Neuronal stem cell (in vitro differentiated cells): ENCODE measurements at regions not wholly inside any gene's neighbourhood (a gene's known extent, or its start where the extent isn't known, plus 50 kb on each side); places are given as distances from the start of the nearest gene placed in this dataset.

Experiments
- DNase-seq: peaks from one replicate; pipeline ENCODE4 v3.0.0-alpha.2; 2013; ENCODE audit warnings: low spot score
- H2AFZ ChIP-seq: one replicate; pipeline ENCODE4 v1.6.1; 2013; ENCODE audit warnings: mild to moderate bottlenecking, low read length, inconsistent platforms
- H2AK5ac ChIP-seq: 2 replicates; pipeline ENCODE4 v1.6.1; 2013; ENCODE audit warnings: low read depth, mild to moderate bottlenecking, inconsistent platforms, low read length, moderate library complexity, mixed read lengths
- H2BK120ac ChIP-seq: 2 replicates; pipeline ENCODE4 v1.6.1; 2013; ENCODE audit warnings: low read depth, mild to moderate bottlenecking, inconsistent platforms, low read length, moderate library complexity, mixed read lengths
- H2BK12ac ChIP-seq: one replicate; pipeline ENCODE4 v1.6.1; 2013; ENCODE audit warnings: low read length, inconsistent platforms
- H2BK15ac ChIP-seq: 2 replicates; pipeline ENCODE4 v1.6.1; 2013; ENCODE audit warnings: mild to moderate bottlenecking, low read length, inconsistent platforms, mixed read lengths
- H2BK5ac ChIP-seq: one replicate; pipeline ENCODE4 v1.6.1; 2013; ENCODE audit warnings: inconsistent platforms, mild to moderate bottlenecking, low read length, moderate library complexity
- H3K14ac ChIP-seq: one replicate; pipeline ENCODE4 v1.6.1; 2013; ENCODE audit warnings: low read length, inconsistent platforms
- H3K18ac ChIP-seq: 2 replicates; pipeline ENCODE4 v1.6.1; 2013; ENCODE audit warnings: low read length, inconsistent platforms
- H3K23ac ChIP-seq: 2 replicates; pipeline ENCODE4 v1.6.1; 2013; ENCODE audit warnings: low read depth, mild to moderate bottlenecking, mixed read lengths, low read length, inconsistent platforms; ENCODE audit not compliant: poor library complexity
- H3K27ac ChIP-seq: replicated peaks from 3 replicates; pipeline ENCODE4 v1.5.1; 2013; ENCODE audit warnings: low read length, inconsistent platforms
- H3K27me3 ChIP-seq, 3 experiments: 2 replicates each; pipeline ENCODE4 v1.6.1; 2013; ENCODE audit warnings: low read length in 3 of 3, mild to moderate bottlenecking in 2 of 3, inconsistent platforms in 1 of 3, low read depth in 1 of 3, mixed read lengths in 1 of 3, moderate library complexity in 1 of 3; ENCODE audit not compliant: control insufficient read depth in 3 of 3, insufficient read depth in 3 of 3
- H3K36me3 ChIP-seq, 2 donors: replicated peaks in 1 of 2; 2 replicates each; pipeline ENCODE4 v1.6.1; 2013; ENCODE audit warnings: low read length in 2 of 2; ENCODE audit not compliant: control insufficient read depth in 2 of 2, insufficient read depth in 2 of 2
- H3K4ac ChIP-seq: 2 replicates; pipeline ENCODE4 v1.6.1; 2013; ENCODE audit warnings: inconsistent platforms, mild to moderate bottlenecking, low read length, moderate library complexity
- H3K4me1 ChIP-seq, 2 donors: 1 replicate in 1 of 2; 2 replicates in 1 of 2; pipeline ENCODE4 v1.6.1; 2013; ENCODE audit warnings: low read length in 2 of 2, low read depth in 1 of 2; ENCODE audit not compliant: control insufficient read depth in 2 of 2, insufficient read depth in 1 of 2
- H3K4me2 ChIP-seq: one replicate; pipeline ENCODE4 v1.6.1; 2013; ENCODE audit warnings: mild to moderate bottlenecking, low read length, inconsistent platforms; ENCODE audit not compliant: insufficient read depth, poor library complexity, severe bottlenecking
- H3K4me3 ChIP-seq, 2 donors: 2 replicates each; pipeline ENCODE4 v1.5.1; 2013; ENCODE audit warnings: low read length in 2 of 2, mild to moderate bottlenecking in 2 of 2, inconsistent platforms in 1 of 2, moderate library complexity in 1 of 2
- H3K79me1 ChIP-seq: one replicate; pipeline ENCODE4 v1.6.1; 2013; ENCODE audit warnings: low read depth, mild to moderate bottlenecking, inconsistent platforms, low read length, moderate library complexity
- H3K9ac ChIP-seq: one replicate; pipeline ENCODE4 v1.6.1; 2013; ENCODE audit warnings: mild to moderate bottlenecking, low read depth, low read length, inconsistent platforms; ENCODE audit not compliant: poor library complexity
- H3K9me3 ChIP-seq, 2 donors: replicated peaks in 1 of 2; 2 replicates each; pipeline versions ENCODE3 to v1.6.1; 2013; ENCODE audit warnings: low read length in 2 of 2, mild to moderate bottlenecking in 2 of 2, inconsistent platforms in 1 of 2, low read depth in 1 of 2, mixed read lengths in 1 of 2, moderate library complexity in 1 of 2; ENCODE audit not compliant: control insufficient read depth in 2 of 2, insufficient read depth in 1 of 2
- H4K8ac ChIP-seq: one replicate; pipeline ENCODE4 v1.6.1; 2013; ENCODE audit warnings: low read depth, mild to moderate bottlenecking, inconsistent platforms, low read length, moderate library complexity
- H4K91ac ChIP-seq: one replicate; pipeline ENCODE4 v1.6.1; 2013; ENCODE audit warnings: low read length, low read depth, mild to moderate bottlenecking, inconsistent platforms; ENCODE audit not compliant: poor library complexity
- WGBS, 2 donors: extraction: QIAGEN DNeasy Blood & Tissue Kit; methylation state at CpG; one replicate each; pipeline ENCODE4 v1.1.7; 2013; ENCODE audit warnings: missing lambda C conversion rate in 2 of 2, mixed read lengths in 1 of 2; ENCODE audit not compliant: insufficient read length in 2 of 2, insufficient replicate concordance in 1 of 2; ENCODE audit errors: extremely low coverage in 2 of 2; 5-methylcytosine and 5-hydroxymethylcytosine counted together

DNA sequence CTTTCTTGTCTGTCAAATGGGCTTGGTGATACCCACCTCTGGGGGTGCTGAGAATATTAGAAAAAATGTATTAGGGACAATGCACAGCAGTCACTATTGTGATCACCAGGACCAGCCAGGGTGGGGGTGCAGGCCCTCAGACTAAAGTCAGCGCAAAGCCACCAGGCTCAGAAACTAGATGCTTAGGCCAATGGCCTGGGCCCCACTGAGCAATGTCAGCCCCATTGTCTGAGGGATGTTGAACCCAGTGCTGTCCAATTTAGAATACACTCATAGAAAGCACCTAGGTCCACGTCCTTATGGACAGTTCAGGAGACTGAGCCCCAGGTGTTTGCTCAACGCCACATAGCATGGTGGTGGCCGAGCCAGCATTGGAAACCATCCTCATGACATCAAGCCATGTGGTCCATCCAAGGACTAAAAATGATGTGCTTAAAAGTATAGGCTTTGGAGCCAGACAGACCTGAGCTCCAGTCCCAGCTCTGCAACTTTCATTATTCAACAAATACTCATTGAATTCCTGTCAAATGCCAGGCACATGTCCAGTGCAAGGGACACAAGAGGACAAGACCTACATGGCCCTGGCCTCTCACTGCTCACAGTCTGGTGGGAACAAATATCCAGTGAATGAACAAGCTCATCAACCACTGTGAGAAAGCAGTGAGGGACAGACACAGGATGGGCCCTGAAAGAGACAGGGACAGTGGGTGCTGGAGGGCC, 273.8 kb downstream of the MATN1 start:
- Histone ChIP-seq H3K4me1 (peaks cover 0 to 2% of the 10 kb centered on the region in 2 donors), H4K8ac (no peak overlapping the region), H3K4me3 (no peak overlapping the region), H3K79me1 (peaks cover 2% of the 10 kb centered on the region), H3K27ac (no peak overlapping the region), H3K14ac (no peak overlapping the region), H3K18ac (peak overlapping the region; percentile 69), H4K91ac (no peak overlapping the region), H2BK12ac (no peak overlapping the region), H2AK5ac (peak overlapping the region; percentile 33), H2AFZ (no peak overlapping the region), H2BK120ac (no peak overlapping the region), H2BK5ac (no peak overlapping the region), H3K36me3 (no peaks in the 10 kb centered on the region), H3K9ac (no peak overlapping the region), H3K23ac (peak overlapping the region; percentile 70), H2BK15ac (no peak overlapping the region), H3K9me3 (peaks cover 0 to 3% of the 10 kb centered on the region in 2 donors), H3K27me3 (peaks cover 0 to 1% (median 0%) of the 10 kb centered on the region in 3 experiments), H3K4me2 (no peak overlapping the region), H3K4ac (no peak overlapping the region)
- no CpG with 5 or more reads among the region's 4 CpGs for WGBS, 2 donors
- no peak for DNase-seq

- H2AFZ ChIP-seq: no peak overlapping the region
- no peak overlapping the region for H3K4ac ChIP-seq
- H3K9ac ChIP-seq: no peak overlapping the region
- no peak overlapping the region for H3K4me3 ChIP-seq
- no peak overlapping the region for H2BK15ac ChIP-seq
- no peak overlapping the region for H2BK120ac ChIP-seq
- no peak overlapping the region for H2BK5ac ChIP-seq
- no CpG with 5 or more reads among the region's 5 CpGs for WGBS, 2 donors
- H3K4me1 ChIP-seq: peaks cover 0 to 2% of the 10 kb centered on the region in 2 donors
- H2AK5ac ChIP-seq: no peak overlapping the region
- no peak overlapping the region for H4K8ac ChIP-seq
- no peak overlapping the region for H3K14ac ChIP-seq
- H2BK12ac ChIP-seq: no peak overlapping the region
- H3K36me3 ChIP-seq: no peaks in the 10 kb centered on the region
- no peak overlapping the region for H3K27ac ChIP-seq
- no peak overlapping the region for H3K4me2 ChIP-seq
- H3K18ac ChIP-seq: no peak overlapping the region
- peaks cover 0 to 1% (median 0%) of the 10 kb centered on the region in 3 experiments for H3K27me3 ChIP-seq
- peaks cover 2% of the 10 kb centered on the region for H3K79me1 ChIP-seq
- H3K9me3 ChIP-seq: peaks cover 0 to 3% of the 10 kb centered on the region in 2 donors
- H4K91ac ChIP-seq: no peak overlapping the region
- H3K23ac ChIP-seq: no peak overlapping the region
- DNase-seq: no peak
These were observed 274.4 kb downstream of the MATN1 start for GRCh38 chr1:30449003-30449402.

DNA sequence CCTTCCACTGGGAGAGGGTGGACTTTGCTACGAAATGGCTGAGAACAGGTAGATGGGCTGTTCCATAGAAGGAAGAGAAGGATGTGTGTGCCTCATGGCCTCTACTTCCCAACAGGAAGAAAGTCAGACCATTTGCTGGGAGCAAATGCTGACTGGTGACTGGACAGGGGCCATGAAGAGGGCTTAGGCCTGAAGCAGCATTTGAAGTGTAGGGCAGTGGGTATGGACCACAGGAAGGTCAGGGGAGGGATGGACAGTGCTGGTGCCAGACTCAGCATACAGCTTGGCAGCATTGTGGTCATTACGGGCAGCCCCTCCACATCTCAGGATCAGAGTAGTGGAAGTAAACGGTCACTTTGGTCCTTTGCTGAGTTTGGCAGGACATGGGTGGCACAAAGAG, 275.7 kb downstream of the MATN1 start:
- peaks cover 0 to 3% of the 10 kb centered on the region in 2 donors for H3K9me3 ChIP-seq
- H3K4me2 ChIP-seq: no peak overlapping the region
- H2BK5ac ChIP-seq: no peak overlapping the region
- peaks cover 0 to 2% of the 10 kb centered on the region in 2 donors for H3K4me1 ChIP-seq
- H2BK12ac ChIP-seq: no peak overlapping the region
- no peak overlapping the region for H2AFZ ChIP-seq
- no peak overlapping the region for H2BK15ac ChIP-seq
- H4K91ac ChIP-seq: no peak overlapping the region
- WGBS, 2 donors: no CpG with 5 or more reads among the region's 3 CpGs
- no peak for DNase-seq
- no peak overlapping the region for H3K14ac ChIP-seq
- no peak overlapping the region for H3K18ac ChIP-seq
- H2AK5ac ChIP-seq: no peak overlapping the region
- H4K8ac ChIP-seq: no peak overlapping the region
- no peak overlapping the region for H3K9ac ChIP-seq
- H3K79me1 ChIP-seq: peaks cover 2% of the 10 kb centered on the region
- no peak overlapping the region for H2BK120ac ChIP-seq
- peaks cover 0 to 1% (median 0%) of the 10 kb centered on the region in 3 experiments for H3K27me3 ChIP-seq
- H3K4me3 ChIP-seq: peak overlapping the region in 1 of 2 donors; percentile 36
- no peak overlapping the region for H3K4ac ChIP-seq
- no peak overlapping the region for H3K27ac ChIP-seq
- no peaks in the 10 kb centered on the region for H3K36me3 ChIP-seq
- no peak overlapping the region for H3K23ac ChIP-seq

DNA sequence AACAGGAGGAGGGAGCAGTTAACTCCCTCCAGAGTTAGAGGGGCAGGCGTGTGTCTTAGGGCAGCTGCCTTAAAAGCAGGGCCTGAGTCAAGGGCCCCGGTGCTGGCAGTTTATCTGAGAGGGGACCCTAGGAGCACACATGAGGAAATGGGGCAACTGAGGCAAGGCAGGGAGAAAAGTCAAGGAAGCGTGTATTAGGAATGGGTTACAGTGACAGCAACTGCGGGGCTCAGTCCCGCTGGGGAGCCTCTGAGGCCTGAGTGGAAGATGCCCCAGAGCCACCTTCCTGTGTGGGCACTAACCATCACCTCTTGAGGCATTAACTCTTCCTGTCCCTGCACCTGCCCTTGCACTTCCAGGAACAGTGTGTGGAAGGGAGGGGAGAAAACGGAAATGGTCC, 276.3 kb downstream of the MATN1 start:
- peak overlapping the region; percentile 88 for H2BK12ac ChIP-seq
- WGBS, 2 donors: no CpG with 5 or more reads among the region's 6 CpGs

More for the DNA sequence above, 276.3 kb downstream of the MATN1 start:
- no peak overlapping the region for H3K4me3 ChIP-seq
- H2AK5ac ChIP-seq: peak overlapping the region; percentile 86
- no peak overlapping the region for H3K27ac ChIP-seq
- no peak overlapping the region for H3K14ac ChIP-seq
- peak overlapping the region; percentile 34 for H2BK15ac ChIP-seq
- H3K4me1 ChIP-seq: peaks cover 0 to 2% of the 10 kb centered on the region in 2 donors
- no peak overlapping the region for H2AFZ ChIP-seq
- no peak overlapping the region for H2BK120ac ChIP-seq
- H2BK5ac ChIP-seq: no peak overlapping the region
- no peak overlapping the region for H3K4ac ChIP-seq
- H3K4me2 ChIP-seq: no peak overlapping the region
- no peak overlapping the region for H3K9ac ChIP-seq
- H4K91ac ChIP-seq: peak overlapping the region; percentile 75
- no peak overlapping the region for H4K8ac ChIP-seq
- H3K36me3 ChIP-seq: no peaks in the 10 kb centered on the region
- H3K23ac ChIP-seq: peak overlapping the region; percentile 50
- no peak for DNase-seq
- peaks cover 0 to 3% of the 10 kb centered on the region in 2 donors for H3K9me3 ChIP-seq
- peaks cover 2% of the 10 kb centered on the region for H3K79me1 ChIP-seq
- H3K27me3 ChIP-seq: peaks cover 0 to 1% (median 0%) of the 10 kb centered on the region in 3 experiments
- no peak overlapping the region for H3K18ac ChIP-seq
